SH-SY5Y (cell line): ENCODE measurements at regions not wholly inside any gene's neighbourhood (a gene's known extent, or its start where the extent isn't known, plus 50 kb on each side); places are given as distances from the start of the nearest gene placed in this dataset.

Experiments used
- GATA2 ChIP-seq: IDR thresholded peaks from 2 replicates; pipeline ENCODE4 v1.6.1; 2011; ENCODE audit warnings: mild to moderate bottlenecking, low read depth, low read length
- GATA3 ChIP-seq: IDR thresholded peaks from 2 replicates; pipeline ENCODE4 v1.6.1; 2011; ENCODE audit warnings: low read depth, mild to moderate bottlenecking, low read length, moderate library complexity

- TF ChIP-seq GATA2 (no peak), GATA3 (no peak)
These were observed 139.7 kb downstream of the TMEM26 start for GRCh38 chr10:61313460-61313859.
